ENCODE measurements at regions not wholly inside any gene's neighbourhood (a gene's known extent, or its start where the extent isn't known, plus 50 kb on each side); places are given as distances from the start of the nearest gene placed in this dataset.
"Not testable (repeated sequence)": the region's sequence is repeated elsewhere in the genome, so short reads cannot be mapped to it uniquely, and the experiment has no call there.

DNA sequence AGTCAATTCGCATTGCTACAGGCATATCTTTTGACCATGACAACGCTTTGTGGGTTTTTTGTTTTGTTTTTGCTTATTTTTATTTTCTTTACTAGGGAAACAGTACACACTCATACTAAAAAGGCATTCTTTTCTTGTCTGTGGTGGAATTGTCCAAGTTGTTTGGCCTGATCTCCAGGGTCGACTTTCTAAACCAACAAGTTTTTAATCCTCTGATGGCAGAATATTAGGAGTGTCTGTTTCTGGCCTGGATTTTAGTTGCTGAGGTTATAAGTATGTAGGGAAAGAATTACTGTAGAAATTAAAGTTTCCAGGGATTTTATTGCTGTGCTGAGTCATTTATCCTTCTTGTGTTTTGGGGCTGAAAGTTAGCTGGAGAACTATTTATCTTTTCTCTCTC lies 218.5 kb downstream of the TAF11L14 start:
- Histone ChIP-seq H3K9ac (no peak overlapping the region), H4K20me1 (ENCODE audit: insufficient read depth) (no peaks in the 10 kb centered on the region), H3F3A (ENCODE audit: insufficient read depth) (no peaks in the 10 kb centered on the region), H3K4me2 (ENCODE audit: unreplicated experiment) (no peak overlapping the region), H3K27ac (no peak overlapping the region), H3K4me3 (no peak overlapping the region), H3K4me1 (ENCODE audit: insufficient read depth) (no peaks in the 10 kb centered on the region), H3K36me3 (ENCODE audit: low read depth) (no peaks in the 10 kb centered on the region), H3K9me3 (ENCODE audit: low read depth) (no peaks in the 10 kb centered on the region), H3K9me2 (ENCODE audit: insufficient read depth) (no peaks in the 10 kb centered on the region), H3K79me2 (ENCODE audit: insufficient read depth) (no peaks in the 10 kb centered on the region), H2AFZ (no peak overlapping the region), H3K27me3 (replicated peaks; ENCODE audit: insufficient read depth) (no peaks in the 10 kb centered on the region)
- no peak for DNase-seq
- WGBS, 2 experiments (ENCODE audit: low coverage in 1 of 2, low lambda C conversion rate in 2 of 2, missing lambda C conversion rate in 2 of 2), result 0 to 1% methylated on average over 3 of the region's 3 CpGs
- TF ChIP-seq EZH2 (IDR thresholded peaks at IDR 0.05; ENCODE audit: insufficient read depth, poor library complexity, severe bottlenecking), result no peak
- TF ChIP-seq EZH2phosphoT487 (IDR thresholded peaks at IDR 0.05; ENCODE audit: insufficient read depth, low read depth), result no peak
- in situ Hi-C loops (cut with MboI), result no loop called here

DNA sequence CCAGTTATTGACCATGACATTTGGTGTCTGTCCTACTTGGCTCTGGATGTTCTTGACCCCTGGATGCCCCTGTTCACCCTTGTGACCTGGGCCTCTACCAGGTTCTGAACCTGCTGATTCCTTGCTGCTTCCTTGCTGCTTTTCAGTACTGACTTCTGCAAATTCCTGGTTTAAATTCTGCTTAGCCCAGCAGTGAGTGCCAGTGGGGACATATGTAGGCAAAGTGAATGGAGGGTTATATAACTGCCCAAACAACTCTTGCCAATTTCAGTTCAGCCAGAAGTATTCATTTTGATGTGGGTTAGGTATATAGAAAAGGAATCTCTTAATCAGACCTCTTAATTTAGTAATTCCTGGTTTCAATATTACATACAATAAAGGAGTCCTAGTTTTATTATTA lies 220.6 kb downstream of the TAF11L14 start:
- Histone ChIP-seq H3K36me3 (ENCODE audit: low read depth) (no peaks in the 10 kb centered on the region), H3F3A (ENCODE audit: insufficient read depth) (no peaks in the 10 kb centered on the region), H3K4me3 (no peak overlapping the region), H3K9me3 (ENCODE audit: low read depth) (no peaks in the 10 kb centered on the region), H3K4me1 (ENCODE audit: insufficient read depth) (no peaks in the 10 kb centered on the region), H3K79me2 (ENCODE audit: insufficient read depth) (no peaks in the 10 kb centered on the region), H3K27me3 (replicated peaks; ENCODE audit: insufficient read depth) (no peaks in the 10 kb centered on the region), H3K9ac (no peak overlapping the region), H2AFZ (no peak overlapping the region), H3K4me2 (ENCODE audit: unreplicated experiment) (no peak overlapping the region), H3K9me2 (ENCODE audit: insufficient read depth) (no peaks in the 10 kb centered on the region), H4K20me1 (ENCODE audit: insufficient read depth) (no peaks in the 10 kb centered on the region), H3K27ac (no peak overlapping the region)
- DNase-seq, result no peak
- TF ChIP-seq EZH2 (IDR thresholded peaks at IDR 0.05; ENCODE audit: insufficient read depth, poor library complexity, severe bottlenecking) (no peak), EZH2phosphoT487 (IDR thresholded peaks at IDR 0.05; ENCODE audit: insufficient read depth, low read depth) (no peak)
- in situ Hi-C loops (cut with MboI), result no loop called here

DNA sequence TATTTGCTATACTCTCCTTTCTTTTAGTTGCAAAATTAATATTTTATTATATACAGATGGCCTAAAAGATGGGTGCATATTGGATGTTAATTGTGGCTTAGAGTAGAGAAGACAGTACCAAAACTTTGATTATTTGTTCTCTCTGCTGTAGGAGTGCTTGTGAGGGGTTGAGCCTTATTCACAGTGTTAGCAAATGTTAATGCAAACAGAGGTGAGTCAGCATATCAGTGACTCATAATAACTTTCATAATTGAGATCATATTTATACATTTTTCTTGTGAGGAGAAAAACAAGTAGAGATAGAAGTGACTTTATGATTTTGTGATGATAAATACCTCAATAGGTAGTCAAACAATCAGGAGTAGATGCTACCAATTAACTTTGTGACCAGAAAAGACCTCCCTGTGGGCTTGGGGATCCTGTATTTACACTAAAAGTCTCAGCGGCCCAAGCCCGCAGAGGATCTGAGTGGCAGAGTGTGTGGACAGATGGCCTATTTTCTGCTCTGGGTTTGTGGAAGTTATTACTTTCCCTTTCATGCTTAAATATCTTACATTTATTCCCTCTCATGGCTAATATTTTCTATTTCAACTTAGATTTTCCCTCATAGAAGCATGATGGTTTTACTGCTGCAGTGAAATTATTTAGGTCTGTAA lies 226.5 kb downstream of the TAF11L14 start:
- WGBS, 2 experiments (ENCODE audit: low coverage in 1 of 2, low lambda C conversion rate in 2 of 2, missing lambda C conversion rate in 2 of 2), result 81 to 95% methylated on average over 2 of the region's 2 CpGs
- in situ Hi-C loops (cut with MboI), result no loop called here
- Histone ChIP-seq H3K27me3 (replicated peaks; ENCODE audit: insufficient read depth) (no peaks in the 10 kb centered on the region), H3K9me3 (ENCODE audit: low read depth) (no peaks in the 10 kb centered on the region), H3K4me2 (ENCODE audit: unreplicated experiment) (no peak overlapping the region), H3K27ac (no peak overlapping the region), H3K9me2 (ENCODE audit: insufficient read depth) (no peaks in the 10 kb centered on the region), H3F3A (ENCODE audit: insufficient read depth) (no peaks in the 10 kb centered on the region), H3K36me3 (ENCODE audit: low read depth) (no peaks in the 10 kb centered on the region), H3K4me1 (ENCODE audit: insufficient read depth) (no peaks in the 10 kb centered on the region), H3K9ac (no peak overlapping the region), H3K79me2 (ENCODE audit: insufficient read depth) (no peaks in the 10 kb centered on the region), H3K4me3 (no peak overlapping the region), H2AFZ (no peak overlapping the region), H4K20me1 (ENCODE audit: insufficient read depth) (no peaks in the 10 kb centered on the region)
- TF ChIP-seq EZH2phosphoT487 (IDR thresholded peaks at IDR 0.05; ENCODE audit: insufficient read depth, low read depth) (no peak), EZH2 (IDR thresholded peaks at IDR 0.05; ENCODE audit: insufficient read depth, poor library complexity, severe bottlenecking) (no peak)
- DNase-seq, result no peak

DNA sequence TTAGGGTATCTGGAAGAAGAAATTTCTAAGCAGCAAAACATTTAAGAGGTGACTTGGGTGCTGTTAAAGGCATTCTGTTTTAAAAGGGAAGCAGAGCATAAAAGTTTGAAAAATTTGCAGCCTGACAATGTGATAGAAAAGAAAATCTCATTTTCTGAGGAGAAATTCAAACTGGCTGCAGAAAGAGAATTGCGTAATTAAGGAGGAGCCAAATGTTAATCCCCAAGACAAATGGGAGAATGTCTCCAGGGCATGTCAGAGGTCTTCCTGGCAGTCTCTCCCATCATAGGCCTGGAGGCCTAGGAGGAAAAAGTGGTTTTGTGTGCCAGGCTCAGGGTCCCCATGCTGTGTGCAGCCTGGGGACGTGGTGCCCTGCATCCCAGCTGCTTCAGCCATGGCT lies 230.6 kb downstream of the TAF11L14 start:
- H2AFZ ChIP-seq; H3K36me3 ChIP-seq (ENCODE audit: low read depth); H3K27ac ChIP-seq; H3K27me3 ChIP-seq (replicated peaks; ENCODE audit: insufficient read depth); H3K4me2 ChIP-seq (ENCODE audit: unreplicated experiment); H3K4me1 ChIP-seq (ENCODE audit: insufficient read depth); in situ Hi-C loops (cut with MboI); H3K9me2 ChIP-seq (ENCODE audit: insufficient read depth); H3K4me3 ChIP-seq; H3F3A ChIP-seq (ENCODE audit: insufficient read depth); DNase-seq; H4K20me1 ChIP-seq (ENCODE audit: insufficient read depth); H3K79me2 ChIP-seq (ENCODE audit: insufficient read depth); H3K9ac ChIP-seq; H3K9me3 ChIP-seq (ENCODE audit: low read depth): not testable (repeated sequence)
- 31 to 34% methylated on average over 2 of the region's 2 CpGs for WGBS, 2 experiments (ENCODE audit: low coverage in 1 of 2, low lambda C conversion rate in 2 of 2, missing lambda C conversion rate in 2 of 2)

DNA sequence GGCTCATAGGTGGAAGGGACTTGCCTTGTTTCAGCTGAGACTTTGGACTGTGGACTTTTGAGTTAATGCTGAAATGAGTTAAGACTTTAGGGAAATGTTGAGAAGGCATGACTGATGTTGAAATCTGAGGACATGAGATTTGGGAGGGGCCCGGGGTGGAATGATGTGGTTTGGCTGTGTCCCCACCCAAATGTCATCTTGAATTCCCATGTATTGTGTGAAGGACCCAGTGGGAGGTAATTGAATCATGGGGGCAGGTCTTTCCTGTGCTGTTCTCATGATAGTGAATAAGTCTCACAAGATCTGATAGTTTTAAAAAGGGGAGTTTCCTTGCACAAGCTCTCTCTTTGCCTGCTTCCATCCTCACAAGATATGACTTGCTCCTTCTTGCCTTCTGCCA lies 231.7 kb downstream of the TAF11L14 start:
- H4K20me1 ChIP-seq (ENCODE audit: insufficient read depth); H3F3A ChIP-seq (ENCODE audit: insufficient read depth); DNase-seq; H3K9me3 ChIP-seq (ENCODE audit: low read depth); H3K9me2 ChIP-seq (ENCODE audit: insufficient read depth); H3K27me3 ChIP-seq (replicated peaks; ENCODE audit: insufficient read depth); H3K4me3 ChIP-seq; H2AFZ ChIP-seq; H3K9ac ChIP-seq; H3K27ac ChIP-seq; H3K4me1 ChIP-seq (ENCODE audit: insufficient read depth); in situ Hi-C loops (cut with MboI); H3K79me2 ChIP-seq (ENCODE audit: insufficient read depth); H3K36me3 ChIP-seq (ENCODE audit: low read depth); H3K4me2 ChIP-seq (ENCODE audit: unreplicated experiment): not testable (repeated sequence)
- whole genome bisulfite sequencing, 2 experiments (ENCODE audit: low coverage in 1 of 2, low lambda C conversion rate in 2 of 2, missing lambda C conversion rate in 2 of 2), result 0 to 3% methylated on average over 1 of the region's 1 CpG
